NCI-H146 treated with DMSO at 0.1 percent for 48 hours (cell line): ENCODE measurements at regions not wholly inside any gene's neighbourhood (a gene's known extent, or its start where the extent isn't known, plus 50 kb on each side); places are given as distances from the start of the nearest gene placed in this dataset.
A peak's percentile ranks its signal among the peaks of the same experiment; 100 is the strongest.
"Not testable (repeated sequence)": the region's sequence is repeated elsewhere in the genome, so short reads cannot be mapped to it uniquely, and the experiment has no call there.

Source experiments
- DNase-seq: peaks from one replicate; lab custom pipeline; 2025; ENCODE audit not compliant: unreplicated experiment; lab: John Stamatoyannopoulos, UW

DNA sequence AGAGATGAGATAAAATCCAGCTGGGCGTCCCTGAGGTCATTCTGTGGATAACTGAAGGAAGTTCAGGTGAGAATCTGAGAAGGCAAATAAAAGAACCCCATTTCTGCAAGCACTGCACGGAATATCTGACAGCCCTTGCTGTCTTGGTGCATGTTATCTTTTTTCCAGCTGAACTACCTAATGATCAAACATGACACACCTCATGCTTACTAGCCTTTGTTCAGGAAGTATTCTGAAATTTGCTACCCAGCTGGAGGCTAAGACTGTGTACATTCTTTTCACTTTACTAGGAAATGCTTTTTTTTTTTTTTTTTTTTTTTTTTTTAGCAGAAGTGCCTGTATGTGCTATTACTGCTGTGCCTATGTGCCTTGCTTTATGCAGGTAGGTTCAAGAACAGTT is 718.1 kb downstream of the SMARCA1 start:
- peak; percentile 25 for DNase-seq

DNA sequence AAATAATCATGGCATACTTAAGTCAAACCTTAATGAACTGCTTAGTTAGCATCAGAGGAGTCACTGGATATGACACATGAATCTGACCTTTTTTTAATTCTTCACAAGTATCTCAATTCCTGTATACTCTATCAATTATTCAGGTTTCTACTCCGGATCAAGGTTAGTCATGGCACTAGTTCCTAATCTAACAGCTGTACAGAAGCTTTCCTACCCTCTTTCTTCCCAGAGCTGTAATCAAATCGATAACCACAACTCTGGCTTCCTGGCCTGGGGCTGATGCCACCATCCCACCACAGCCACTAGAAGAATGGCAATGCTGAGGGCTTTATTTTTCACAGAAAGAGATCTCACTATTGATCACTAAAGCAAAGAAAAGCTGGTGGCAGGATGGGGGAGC is 718.5 kb downstream of the SMARCA1 start:
- DNase-seq: no peak

DNA sequence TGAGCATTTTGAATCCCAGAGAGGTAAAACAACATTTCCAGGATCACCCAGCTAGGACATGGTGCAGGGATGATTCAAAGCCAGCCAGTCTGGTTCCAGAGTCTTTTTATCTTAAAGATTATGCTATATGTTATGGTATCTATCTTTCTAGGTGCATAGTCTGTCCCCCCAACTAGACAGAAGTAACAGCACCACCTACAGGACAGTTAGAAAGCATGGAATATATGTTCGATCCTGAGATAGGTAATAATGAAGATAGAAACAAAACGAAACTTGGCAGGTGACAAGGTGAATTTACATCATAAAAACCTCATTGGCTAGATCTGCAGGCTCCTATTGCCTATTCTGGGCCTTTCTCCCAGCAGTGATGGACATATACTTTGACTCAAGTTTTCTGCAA is 723.2 kb downstream of the SMARCA1 start:
- no peak for DNase-seq

DNA sequence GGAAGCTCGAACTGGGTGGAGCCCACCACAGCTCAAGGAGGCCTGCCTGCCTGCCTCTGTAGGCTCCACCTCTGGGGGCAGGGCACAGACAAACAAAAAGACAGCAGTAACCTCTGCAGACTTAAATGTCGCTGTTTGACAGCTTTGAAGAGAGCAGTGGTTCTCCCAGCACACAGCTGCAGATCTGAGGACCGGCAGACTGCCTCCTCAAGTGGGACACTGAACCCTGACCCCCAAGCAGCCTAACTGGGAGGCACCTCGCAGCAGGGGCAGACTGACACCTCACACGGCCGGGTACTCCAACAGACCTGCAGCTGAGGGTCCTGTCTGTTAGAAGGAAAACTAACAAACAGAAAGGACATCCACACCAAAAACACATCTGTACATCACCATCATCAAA is 730.9 kb upstream of the ACTRT1 start:
- DNase-seq: not testable (repeated sequence)

DNA sequence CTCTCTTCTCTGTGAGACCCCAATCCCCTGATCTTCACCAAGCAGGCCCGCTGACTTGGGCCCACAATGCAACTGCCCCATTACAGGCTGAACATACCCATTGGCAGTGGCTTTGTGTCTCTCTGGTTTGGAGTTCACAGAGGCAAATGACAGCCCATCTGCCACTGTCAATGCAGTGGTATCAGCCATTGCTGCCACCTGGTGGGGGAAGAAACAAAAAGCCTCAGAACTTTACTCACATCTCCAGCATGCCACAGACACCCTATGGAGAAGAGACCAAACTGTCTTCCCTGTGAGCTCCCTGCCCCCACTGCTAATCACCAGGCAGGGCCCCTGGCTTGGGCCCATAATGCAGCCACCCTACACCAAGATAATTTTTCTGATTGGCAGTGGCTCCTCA is 729.3 kb upstream of the ACTRT1 start:
- DNase-seq: no peak

DNA sequence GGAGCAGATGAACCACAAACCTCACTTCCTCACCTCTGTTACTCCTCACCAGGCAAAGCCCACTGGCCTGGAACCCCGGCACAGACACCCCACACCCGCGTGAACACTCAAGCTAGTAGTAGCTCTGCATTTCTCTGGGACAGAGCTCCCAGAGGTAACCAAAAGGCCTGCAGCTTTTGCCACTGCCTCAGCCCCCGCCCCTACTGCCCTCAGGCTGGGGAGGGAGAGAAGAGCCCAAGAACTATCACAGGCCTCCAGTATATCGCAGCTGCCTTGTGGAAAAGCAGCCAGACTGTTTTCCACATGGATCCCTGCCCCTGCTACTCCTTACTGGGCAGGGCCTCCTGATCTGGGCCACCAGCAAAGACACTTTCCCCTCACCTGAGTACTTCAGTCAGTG is 728.7 kb upstream of the ACTRT1 start:
- no peak for DNase-seq

DNA sequence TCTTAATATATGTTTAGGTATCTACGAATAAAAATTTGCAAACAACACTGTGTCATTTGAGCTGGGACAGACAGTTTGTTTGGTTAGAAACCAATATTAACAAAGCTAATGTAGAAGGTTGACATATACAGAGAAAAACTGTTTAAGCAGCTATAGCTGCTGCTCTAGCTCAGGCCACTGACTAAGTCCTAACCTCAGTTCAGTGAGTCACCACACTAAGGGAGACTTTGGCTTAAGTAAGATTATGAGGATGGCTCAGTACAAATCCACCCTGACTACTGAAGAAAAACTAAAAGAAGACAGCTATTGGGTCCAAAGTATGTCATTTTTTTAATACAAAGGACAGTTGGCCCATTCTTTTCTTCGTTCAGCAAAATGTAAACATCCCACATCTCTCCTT is 717.3 kb upstream of the ACTRT1 start:
- DNase-seq: no peak

DNA sequence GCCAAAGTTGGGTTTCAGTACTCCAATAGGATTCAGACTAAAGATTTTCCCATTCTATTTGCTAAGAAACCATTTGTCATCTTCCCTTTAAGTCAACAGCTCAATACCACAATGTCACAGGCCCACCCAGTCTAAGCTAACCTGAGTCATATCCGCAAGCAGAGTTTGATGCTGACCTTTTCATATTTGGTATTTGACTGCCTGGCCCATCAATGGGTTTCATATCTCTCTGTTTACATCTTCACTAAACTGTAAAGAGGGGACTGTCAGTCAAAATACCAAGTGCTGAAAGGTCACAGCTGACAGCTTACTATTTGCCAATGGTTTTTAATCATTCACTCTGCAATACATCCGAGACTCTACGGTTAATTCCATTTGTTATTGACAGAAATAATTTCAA is 707.5 kb upstream of the ACTRT1 start:
- DNase-seq: no peak

DNA sequence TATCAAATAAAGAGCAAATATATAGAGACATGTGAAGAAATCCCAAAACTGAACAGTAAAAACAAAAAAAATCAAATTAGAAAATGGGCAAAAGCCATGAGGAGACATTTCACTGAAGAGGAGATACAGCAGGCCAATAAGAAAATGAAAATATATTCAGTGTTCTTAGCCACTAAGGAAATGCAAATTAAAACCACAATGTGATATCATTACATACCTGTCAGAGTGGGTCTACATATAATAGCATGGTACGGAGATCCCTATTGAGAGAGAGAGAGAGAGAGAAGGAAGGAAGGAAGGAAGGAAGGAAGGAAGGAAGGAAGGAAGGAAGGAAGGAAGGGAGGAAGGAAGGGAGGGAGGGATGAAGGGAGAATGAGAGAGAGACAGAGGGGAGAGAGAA is 707.0 kb upstream of the ACTRT1 start:
- DNase-seq: no peak

DNA sequence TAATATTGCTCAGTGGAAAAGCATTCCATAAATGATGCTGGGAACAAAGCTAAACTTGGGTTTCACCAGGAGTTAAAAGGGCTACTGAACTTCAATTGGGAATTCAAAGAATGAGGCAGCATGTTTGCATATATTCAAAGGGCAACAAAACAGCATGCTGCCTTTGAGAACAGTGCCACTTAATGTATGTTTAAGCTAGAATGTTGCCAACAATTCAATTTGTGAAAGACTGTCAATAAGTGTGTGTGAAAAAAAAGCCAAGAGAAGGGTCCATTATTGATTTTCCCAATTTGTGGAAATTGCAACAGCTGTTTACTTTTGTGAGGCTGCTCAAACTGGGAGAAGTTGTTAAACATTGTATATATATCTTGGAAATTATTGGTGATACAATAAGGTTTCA is 701.9 kb upstream of the ACTRT1 start:
- peak; percentile 58 for DNase-seq

DNA sequence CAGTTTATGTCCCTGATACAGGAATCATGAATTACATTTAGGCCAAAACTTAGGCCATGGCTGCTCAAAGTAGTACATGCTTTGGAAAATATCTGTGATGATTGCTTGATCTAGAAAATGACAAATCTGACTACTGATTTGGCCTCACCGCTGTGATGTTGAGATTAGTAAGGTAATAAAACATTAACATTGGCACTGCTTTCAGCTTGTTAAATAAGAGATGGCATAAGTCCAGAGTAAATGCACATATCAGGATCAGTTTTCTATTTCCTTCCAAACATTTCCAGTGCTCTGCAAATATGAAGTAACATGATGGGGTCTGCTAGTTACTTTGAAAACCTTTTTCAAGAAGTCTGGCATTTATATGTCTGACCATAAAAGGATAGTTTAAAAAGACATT is 687.3 kb upstream of the ACTRT1 start:
- no peak for DNase-seq

DNA sequence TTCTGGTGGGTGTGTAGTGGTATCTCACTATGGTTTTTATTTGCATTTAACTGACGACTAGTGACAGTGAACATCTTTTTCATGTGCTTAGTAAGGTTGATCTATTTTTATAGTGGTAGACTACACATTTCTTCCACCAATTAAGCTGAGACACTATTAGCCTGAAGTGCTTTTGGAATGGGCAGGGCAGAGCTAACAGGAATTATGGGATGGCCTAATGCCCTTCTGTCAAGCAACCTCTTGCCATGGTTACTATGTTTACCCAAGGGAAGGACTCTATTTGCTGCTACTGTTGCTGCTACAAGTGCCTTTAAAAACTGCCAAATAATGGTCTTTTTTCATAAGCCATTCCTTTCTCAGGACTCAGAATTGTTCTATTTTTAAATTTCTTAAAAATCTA is 676.7 kb upstream of the ACTRT1 start:
- no peak for DNase-seq

DNA sequence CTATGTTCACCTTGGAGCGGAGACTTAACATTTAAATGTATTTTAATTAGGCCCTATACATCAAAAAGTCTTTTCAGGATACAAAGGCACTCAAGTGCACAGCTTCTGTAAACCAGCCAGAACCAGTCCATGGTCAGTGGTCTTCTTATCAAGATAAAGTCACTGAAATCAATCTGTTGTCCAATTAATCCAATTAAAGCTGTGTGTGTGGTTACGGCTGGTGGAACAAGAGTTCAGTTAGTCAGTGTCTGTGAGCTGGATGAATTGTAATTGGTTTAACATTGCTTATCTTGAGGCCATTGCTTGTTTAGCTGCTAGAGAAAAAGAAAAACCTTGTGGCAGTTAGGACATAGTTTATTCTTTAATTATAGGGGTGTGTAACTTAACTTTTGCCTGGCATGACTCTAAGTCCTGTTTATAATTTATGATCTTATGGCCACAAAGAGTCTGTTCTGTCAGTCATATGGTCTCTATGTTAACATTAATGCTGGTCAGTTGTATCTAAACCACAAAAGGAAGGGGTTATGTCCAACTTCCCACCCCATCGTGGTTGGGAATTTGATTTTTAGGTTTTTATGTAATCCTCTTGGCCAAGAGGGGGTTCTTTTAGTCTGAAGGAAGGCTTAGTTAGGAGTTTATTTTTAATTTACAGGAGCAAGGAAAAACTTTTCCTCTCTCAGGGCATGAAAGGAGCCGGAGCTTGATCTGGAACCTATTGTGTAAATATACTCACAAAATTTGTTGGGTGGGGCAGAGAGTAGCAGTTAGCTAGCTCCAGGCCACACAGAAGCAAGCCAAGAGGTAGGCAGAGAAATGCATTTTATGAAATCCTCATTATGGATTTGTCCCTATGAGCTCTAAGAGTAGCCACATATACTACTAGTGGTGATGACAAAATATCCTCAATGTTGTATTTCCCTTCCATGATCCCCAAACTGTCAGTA is 665.7 kb upstream of the ACTRT1 start:
- DNase-seq: no peak

DNA sequence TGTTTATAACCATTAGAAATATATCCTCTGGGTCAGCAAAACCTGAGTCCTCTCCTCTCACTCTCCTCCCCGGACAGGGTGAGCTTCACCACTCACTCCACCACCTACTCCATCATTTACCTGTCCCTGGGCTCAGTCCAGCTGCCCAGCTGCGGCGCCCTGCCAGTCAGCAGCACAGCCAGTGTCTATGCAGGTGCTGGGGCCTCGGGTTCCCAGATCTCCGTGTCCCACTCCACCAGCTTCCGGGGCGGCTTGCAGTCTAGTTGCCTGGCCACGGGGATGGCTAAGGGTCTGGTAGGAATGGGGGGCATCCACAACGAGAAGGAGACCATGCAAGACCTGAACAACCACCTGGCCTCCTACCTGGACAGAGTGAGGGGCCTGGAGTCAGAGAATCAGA is 662.2 kb upstream of the ACTRT1 start:
- DNase-seq: no peak

DNA sequence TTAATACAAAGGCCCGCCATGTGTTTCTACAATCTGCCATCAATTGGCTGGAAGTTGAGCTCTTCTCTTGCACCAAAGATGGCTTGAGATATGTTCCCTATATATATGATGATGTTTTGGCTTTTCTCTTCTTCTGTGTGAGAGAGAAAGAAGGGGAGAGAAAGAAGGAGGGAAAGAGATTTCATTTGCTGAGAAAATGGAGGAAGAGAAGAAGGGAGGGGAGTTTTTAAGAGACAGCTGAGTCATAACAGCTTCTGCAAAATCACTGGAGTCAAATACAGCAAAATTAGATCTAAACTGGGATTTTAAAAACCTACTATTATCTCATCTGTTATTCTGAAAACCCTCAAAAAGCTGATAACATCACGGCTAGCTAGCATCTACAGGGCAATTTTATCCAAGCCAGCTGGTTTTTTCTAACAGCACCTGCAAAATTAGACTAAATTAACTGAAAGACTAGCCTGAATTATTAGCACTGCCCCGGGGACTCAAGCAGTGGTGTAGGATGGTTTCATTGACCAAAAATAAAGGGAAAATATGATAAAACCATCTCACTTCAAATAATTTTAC is 647.6 kb upstream of the ACTRT1 start:
- DNase-seq: no peak

DNA sequence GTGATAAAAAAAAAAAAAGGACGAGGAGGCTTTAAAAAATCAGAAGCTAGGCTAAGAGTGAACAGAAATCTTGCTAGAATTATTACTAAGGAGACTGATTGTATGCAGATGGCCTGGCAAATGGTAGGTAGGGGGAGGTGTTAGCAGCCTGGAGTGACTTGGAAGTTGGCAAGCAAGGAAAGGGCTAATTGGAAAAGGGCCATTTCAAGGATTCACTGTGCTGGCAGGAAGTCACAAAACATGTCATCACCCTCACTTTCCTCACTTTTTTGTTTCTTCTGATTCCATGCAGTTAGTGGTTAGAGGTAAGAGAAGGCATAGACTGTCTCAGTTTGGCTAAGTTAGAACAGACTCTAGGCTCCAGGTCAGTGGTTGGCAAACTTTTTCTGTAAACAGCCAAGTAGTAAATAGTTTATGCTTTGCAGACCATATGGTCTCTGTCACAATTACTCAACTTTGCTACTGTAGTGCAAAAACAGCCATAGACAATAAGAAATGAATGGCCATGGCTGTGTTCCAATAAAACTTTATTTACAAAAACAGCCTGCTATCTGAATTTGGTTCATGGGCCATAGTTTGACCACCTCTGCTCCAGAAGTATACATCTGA is 646.5 kb upstream of the ACTRT1 start:
- no peak for DNase-seq

DNA sequence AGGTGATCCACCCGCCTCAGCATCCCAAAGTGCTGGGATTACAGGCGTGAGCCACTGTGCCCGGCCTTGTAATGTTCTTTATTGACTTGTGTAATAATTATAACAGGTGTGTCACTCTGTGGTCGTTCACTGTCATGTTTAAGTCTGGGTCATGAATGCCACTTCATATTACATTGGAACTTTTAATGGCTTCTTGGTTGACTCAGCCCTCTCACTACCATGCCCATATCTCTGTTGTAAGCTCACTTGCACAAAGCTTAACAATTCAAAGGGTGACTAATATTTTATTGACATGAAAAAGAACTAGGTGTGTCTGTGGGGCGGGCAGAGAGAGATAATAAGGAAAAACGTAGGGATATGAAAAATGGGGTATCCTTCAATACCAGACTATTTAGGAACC is 639.7 kb upstream of the ACTRT1 start:
- no peak for DNase-seq

DNA sequence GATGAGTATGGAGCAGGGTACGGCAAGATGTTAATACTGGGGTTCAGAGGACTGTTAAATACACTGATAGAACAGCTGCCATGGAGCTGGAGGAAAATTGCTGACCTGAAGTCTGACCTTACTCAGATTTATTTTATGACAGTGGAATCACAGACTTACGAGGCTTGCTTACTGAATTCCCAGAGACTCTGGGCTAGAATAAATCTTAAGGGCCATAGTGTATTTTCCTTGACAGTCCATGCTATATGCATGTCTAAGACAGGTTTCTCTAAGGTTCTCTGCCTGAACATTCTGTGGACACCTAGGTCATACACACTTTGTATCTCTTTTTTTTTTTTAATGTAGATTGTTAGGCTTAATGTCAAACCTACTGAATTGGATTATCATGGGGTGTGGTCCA is 633.2 kb upstream of the ACTRT1 start:
- no peak for DNase-seq

DNA sequence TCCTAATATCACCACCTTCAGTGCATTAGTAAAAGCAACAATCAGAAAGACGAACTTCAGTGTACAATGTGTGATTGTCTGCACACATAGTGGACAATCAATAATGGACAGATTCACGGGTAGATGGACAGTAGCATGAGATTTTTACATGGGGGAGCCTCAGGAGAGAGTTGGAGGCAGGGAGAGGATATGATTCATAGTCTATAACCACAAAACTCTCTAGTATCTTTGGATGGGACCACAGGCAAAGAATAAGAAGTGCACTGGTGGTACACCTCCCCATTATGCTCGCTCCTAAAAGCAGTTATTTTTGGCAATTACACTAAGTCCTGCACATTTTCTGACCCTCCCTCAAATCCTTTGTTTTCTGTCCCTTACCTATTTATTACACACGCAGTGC is 624.4 kb upstream of the ACTRT1 start:
- no peak for DNase-seq

DNA sequence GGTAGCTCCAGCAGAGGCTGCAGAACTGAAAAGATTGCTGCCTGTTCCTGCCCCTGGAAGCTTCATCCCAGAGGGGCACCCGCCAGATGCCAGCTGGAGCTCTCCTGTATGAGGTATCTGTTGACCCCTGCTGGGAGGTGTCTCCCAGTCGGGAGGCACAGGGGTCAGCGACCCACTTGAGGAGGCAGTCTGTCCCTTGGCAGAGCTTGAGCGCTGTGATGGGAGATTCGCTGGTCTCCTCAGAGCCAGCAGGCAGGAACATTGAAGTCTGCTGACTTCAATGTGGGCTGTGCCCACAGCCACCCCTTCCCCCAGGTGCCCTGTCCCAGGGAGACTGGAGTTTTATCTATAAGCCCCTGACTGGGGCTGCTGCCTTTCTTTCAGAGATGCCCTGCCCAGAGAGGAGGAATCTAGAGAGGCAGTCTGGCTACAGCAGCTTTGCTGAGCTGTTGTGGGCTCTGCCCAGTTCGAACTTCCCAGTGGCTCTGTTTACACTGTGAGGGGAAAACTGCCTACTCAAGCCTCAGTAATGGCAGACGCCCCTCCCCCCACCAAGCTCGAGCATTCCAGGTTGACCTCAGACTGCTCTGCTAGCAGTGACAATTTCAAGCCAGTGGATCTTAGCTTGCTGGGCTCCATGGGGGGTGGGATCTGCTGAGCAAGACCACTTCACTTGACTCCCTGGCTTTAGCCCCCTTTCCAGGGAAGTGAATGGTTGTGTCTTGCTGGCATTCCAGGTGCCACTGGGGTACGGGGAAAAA is 622.3 kb upstream of the ACTRT1 start:
- not testable (repeated sequence) for DNase-seq

DNA sequence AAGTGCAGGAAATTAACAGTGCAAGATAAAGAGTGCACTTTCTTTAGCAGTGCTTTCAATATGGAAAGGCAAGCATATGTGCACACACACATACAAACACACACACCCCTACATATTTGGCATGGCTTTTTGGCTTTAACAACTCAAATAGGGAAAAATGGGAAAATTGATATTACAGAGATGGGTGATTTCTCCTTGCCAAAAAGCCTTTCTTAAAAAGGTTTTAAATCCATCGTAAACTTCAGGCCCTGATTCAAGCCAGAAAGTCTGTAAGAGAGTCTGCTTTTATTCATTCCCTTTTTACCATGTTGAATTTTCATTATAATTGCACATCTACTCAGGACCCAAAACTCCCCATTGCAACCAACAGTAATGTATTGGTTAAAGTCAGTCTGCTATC is 612.0 kb upstream of the ACTRT1 start:
- DNase-seq: no peak
